RWPE1 (cell line): ENCODE measurements at regions not wholly inside any gene's neighbourhood (a gene's known extent, or its start where the extent isn't known, plus 50 kb on each side); places are given as distances from the start of the nearest gene placed in this dataset.
A peak's percentile ranks its signal among the peaks of the same experiment; 100 is the strongest.
"Not testable (repeated sequence)": the region's sequence is repeated elsewhere in the genome, so short reads cannot be mapped to it uniquely, and the experiment has no call there.

ENCODE experiments used
- CTCF ChIA-PET: fragments of 350-600 bp; sonication (Branson Sonifier 250); formaldehyde crosslinking; extraction: SDS; loops from one replicate; lab custom pipeline; 2021; lab: Yijun Ruan, JAX
- POLR2A ChIA-PET: fragments of 400-600 bp; formaldehyde crosslinking; extraction: SDS; loops from one replicate; lab custom pipeline; 2020; ENCODE audit warnings: antibody characterized with exemption; ENCODE audit not compliant: low non-redundant PET; lab: Yijun Ruan, JAX
- DNase-seq: peaks from one replicate; pipeline ENCODE4 v3.0.0; 2012; ENCODE audit warnings: low spot score
- H3K27ac ChIP-seq: fragments of 450-650 bp; 2 replicates; pipeline ENCODE4 v1.5.1; 2017
- CTCF ChIP-seq: fragments of 450-650 bp; conservative IDR thresholded peaks from 2 replicates; pipeline ENCODE4 v1.5.1; 2017; ENCODE audit warnings: low read depth, mild to moderate bottlenecking

- ChIA-PET POLR2A (no interaction called here), CTCF (no interaction called here)
- TF ChIP-seq CTCF: no peak
- no peak for DNase-seq
- H3K27ac ChIP-seq: peak overlapping the region; percentile 66
Observed at GRCh38 chr5:68681929-68682328, 411.9 kb upstream of the SLC30A5 start.

GRCh38 chr5:68682400-68683160 lies 411.2 kb upstream of the SLC30A5 start:
- no peak for TF ChIP-seq CTCF
- POLR2A ChIA-PET: no interaction called here
- H3K27ac ChIP-seq: peak overlapping the region; percentile 66
- no peak for DNase-seq
- CTCF ChIA-PET: interaction anchor here (0.7 kb wide), 1 partner anchor 371 kb away, joined by 5 read pairs; no protein-coding TSS in a partner anchor

GRCh38 chr5:68683632-68684036 lies 410.2 kb upstream of the SLC30A5 start:
- POLR2A ChIA-PET: no interaction called here
- H3K27ac ChIP-seq: peak overlapping the region; percentile 34
- CTCF ChIA-PET: interaction anchor here (0.7 kb wide), 3 partner anchors 205 to 431 kb away, joined by 3 to 4 read pairs (median 4); no protein-coding TSS in a partner anchor
- TF ChIP-seq CTCF: no peak
- DNase-seq: peak; percentile 91

- TF ChIP-seq CTCF: no peak
- ChIA-PET CTCF (no interaction called here), POLR2A (no interaction called here)
- DNase-seq: no peak
- H3K27ac ChIP-seq: no peak overlapping the region
Observed at GRCh38 chr5:68685863-68686262, 408.0 kb upstream of the SLC30A5 start.

- CTCF ChIA-PET: interaction anchor here (1.1 kb wide), 1 partner anchor 196 kb away, joined by 4 read pairs; no protein-coding TSS in a partner anchor
Observed at GRCh38 chr5:68688547-68688946, 405.3 kb upstream of the SLC30A5 start.

GRCh38 chr5:68689010-68689409 lies 404.8 kb upstream of the SLC30A5 start:
- ChIA-PET POLR2A (no interaction called here), CTCF (interaction anchor here (1.1 kb wide), 1 partner anchor 196 kb away, joined by 4 read pairs; no protein-coding TSS in a partner anchor)
- no peak for TF ChIP-seq CTCF
- H3K27ac ChIP-seq: no peak overlapping the region
- no peak for DNase-seq

More at GRCh38 chr5:68688547-68688946, 405.3 kb upstream of the SLC30A5 start:
- no peak for TF ChIP-seq CTCF
- POLR2A ChIA-PET: no interaction called here
- no peak overlapping the region for H3K27ac ChIP-seq
- DNase-seq: no peak

- DNase-seq, CTCF ChIA-PET, H3K27ac ChIP-seq, POLR2A ChIA-PET: not testable (repeated sequence)
Observed at GRCh38 chr5:68691874-68692273, 401.9 kb upstream of the SLC30A5 start.
